Endothelial cell of umbilical vein (primary cell): ENCODE measurements at regions not wholly inside any gene's neighbourhood (a gene's known extent, or its start where the extent isn't known, plus 50 kb on each side); places are given as distances from the start of the nearest gene placed in this dataset.

Experiments used
- BruUV-seq: library from RNA; stranded (reverse); fragments of 400-500 nt; replicated peaks from 2 replicates; lab custom pipeline; 2021; lab: Mats Ljungman, UMichigan
- CTCF ChIA-PET: fragments of 300-600, 350-600 bp; sonication (Branson Sonifier 250); formaldehyde crosslinking; loops from one replicate; lab custom pipeline; 2021; ENCODE audit warnings: antibody characterized with exemption, inconsistent platforms; lab: Charles Lee
- POLR2A ChIA-PET: fragments of 300-600, 350-600 bp; sonication (Branson Sonifier 250); formaldehyde crosslinking; loops from one replicate; lab custom pipeline; 2021; ENCODE audit warnings: antibody characterized with exemption, inconsistent platforms; lab: Charles Lee
- DNase-seq: peaks from one replicate; pipeline ENCODE4 v3.0.0-alpha.2; 2011; ENCODE audit warnings: low read depth, low spot score
- FAIRE-seq: peaks from 2 replicates; lab custom pipeline; 2011; peaks lifted over from hg19 to GRCh38; lab: Jason Lieb, UNC
- H2AFZ ChIP-seq: 2 replicates; pipeline ENCODE4 v1.6.0; 2012; ENCODE audit warnings: low read depth, low read length, control low read depth, inconsistent platforms
- H3K27ac ChIP-seq: 2 replicates; pipeline ENCODE4 v1.5.1; 2011; ENCODE audit warnings: low read depth, mild to moderate bottlenecking, control low read depth, low read length, moderate library complexity; ENCODE audit not compliant: insufficient read depth
- H3K27me3 ChIP-seq, 2 experiments: 2 replicates each; pipeline versions ENCODE4 v1.6.0 to v1.6.1; 2011; ENCODE audit warnings: low read length in 2 of 2, mixed read lengths in 1 of 2; ENCODE audit not compliant: control insufficient read depth in 2 of 2, insufficient read depth in 2 of 2
- H3K36me3 ChIP-seq, 2 experiments: 2 replicates in 1 of 2; 3 replicates in 1 of 2; pipeline ENCODE4 v1.5.1; 2011; ENCODE audit warnings: low read length in 2 of 2, mild to moderate bottlenecking in 1 of 2, moderate library complexity in 1 of 2; ENCODE audit not compliant: control insufficient read depth in 2 of 2, insufficient read depth in 2 of 2; ENCODE audit errors: extremely low read depth in 1 of 2
- H3K4me1 ChIP-seq: 3 replicates; pipeline ENCODE4 v1.5.1; 2011; ENCODE audit warnings: mild to moderate bottlenecking, low read length; ENCODE audit not compliant: control insufficient read depth, insufficient read depth; ENCODE audit errors: extremely low read depth
- H3K4me2 ChIP-seq: 2 replicates; pipeline ENCODE4 v1.6.1; 2011; ENCODE audit warnings: low read length, control low read depth, mixed read lengths; ENCODE audit not compliant: insufficient read depth
- H3K4me3 ChIP-seq, 3 experiments: fragments of 200-600 bp in 1 of 3; sonication (generic), shearing (Covaris generic) in 1 of 3; replicated peaks in 1 of 3; 2 replicates each; pipeline ENCODE4 v1.5.1; 2011 to 2016; ENCODE audit warnings: control low read depth in 3 of 3, low read length in 3 of 3, mild to moderate bottlenecking in 2 of 3, inconsistent platforms in 1 of 3, low read depth in 1 of 3, moderate library complexity in 1 of 3; ENCODE audit not compliant: insufficient read depth in 1 of 3
- H3K79me2 ChIP-seq: 2 replicates; pipeline ENCODE4 v1.6.0; 2012; ENCODE audit warnings: low read length, inconsistent platforms; ENCODE audit not compliant: control insufficient read depth, insufficient read depth
- H3K9ac ChIP-seq: replicated peaks from 2 replicates; pipeline ENCODE3; 2011; ENCODE audit warnings: low read length, control low read depth; ENCODE audit not compliant: insufficient read depth; ENCODE audit errors: extremely low read depth
- H3K9me1 ChIP-seq: replicated peaks from 3 replicates; pipeline ENCODE4 v1.6.0; 2011; ENCODE audit warnings: mild to moderate bottlenecking, low read length; ENCODE audit not compliant: control insufficient read depth, insufficient read depth; ENCODE audit errors: extremely low read depth
- H3K9me3 ChIP-seq: replicated peaks from 2 replicates; pipeline ENCODE4 v1.5.1; 2012; ENCODE audit warnings: low read length, inconsistent platforms; ENCODE audit not compliant: control insufficient read depth, insufficient read depth
- H4K20me1 ChIP-seq: replicated peaks from 2 replicates; pipeline ENCODE3; 2011; ENCODE audit warnings: mild to moderate bottlenecking, low read length; ENCODE audit not compliant: control insufficient read depth, insufficient read depth; ENCODE audit errors: extremely low read depth
- EZH2 ChIP-seq: IDR thresholded peaks from 2 replicates; pipeline ENCODE4 v1.6.1; 2012; ENCODE audit warnings: borderline replicate concordance, low read depth, mild to moderate bottlenecking, moderate library complexity, low read length, inconsistent platforms; ENCODE audit not compliant: severe bottlenecking
- FOS ChIP-seq: IDR thresholded peaks from 2 replicates; pipeline ENCODE4 v1.6.1; 2011; ENCODE audit warnings: mild to moderate bottlenecking, low read length, moderate library complexity, borderline replicate concordance; ENCODE audit not compliant: insufficient read depth
- GATA2 ChIP-seq: IDR thresholded peaks from 2 replicates; pipeline ENCODE4 v1.7.0; 2011; ENCODE audit warnings: low read depth, mild to moderate bottlenecking, moderate library complexity, mixed read lengths, low read length; ENCODE audit not compliant: insufficient read length, insufficient read depth
- JUN ChIP-seq: IDR thresholded peaks from 2 replicates; pipeline ENCODE4 v1.6.1; 2011; ENCODE audit warnings: borderline replicate concordance, low read depth; ENCODE audit not compliant: insufficient read length, insufficient read depth
- MYC ChIP-seq: IDR thresholded peaks from one replicate; pipeline ENCODE4 v1.6.1; 2011; ENCODE audit warnings: mild to moderate bottlenecking, low read depth, low read length
- POLR2A ChIP-seq: IDR thresholded peaks from 2 replicates; pipeline ENCODE4 v1.6.1; 2012; ENCODE audit warnings: low read depth, mild to moderate bottlenecking, control low read depth, low read length
- POLR2AphosphoS5 ChIP-seq: IDR thresholded peaks from 2 replicates; pipeline ENCODE4 v1.6.1; 2012; ENCODE audit warnings: low read depth, mild to moderate bottlenecking, control low read depth, low read length, moderate library complexity; ENCODE audit not compliant: insufficient read depth
- dilution Hi-C: fragments of 300-500 bp; cut with MboI; formaldehyde crosslinking; loops from one replicate; pipeline ENCODE4 v1.15.0; 2019; ENCODE audit warnings: low sequenced_read_pairs; ENCODE audit not compliant: extremely low pct_ligation_motif_present
- intact Hi-C: fragments of 100-400 bp; cut with micrococcal nuclease; formaldehyde crosslinking; loops from one replicate; pipeline ENCODE4 v1.10.0; 2022
- TF ChIP-seq, protein P1 (sequence below), 2 donors: IDR thresholded peaks; 1 replicate in 1 of 2; 2 replicates in 1 of 2; pipeline ENCODE4 v1.5.1; 2011; ENCODE audit warnings: low read length in 2 of 2, mild to moderate bottlenecking in 2 of 2, moderate library complexity in 2 of 2, control low read depth in 1 of 2, inconsistent platforms in 1 of 2, low read depth in 1 of 2; ENCODE audit not compliant: insufficient read depth in 1 of 2; ENCODE audit errors: extremely low read depth in 1 of 2
- TF ChIP-seq, protein P2 (sequence below): IDR thresholded peaks from 2 replicates; pipeline ENCODE4 v1.6.1; 2011; ENCODE audit not compliant: insufficient read depth, insufficient read length

DNA sequence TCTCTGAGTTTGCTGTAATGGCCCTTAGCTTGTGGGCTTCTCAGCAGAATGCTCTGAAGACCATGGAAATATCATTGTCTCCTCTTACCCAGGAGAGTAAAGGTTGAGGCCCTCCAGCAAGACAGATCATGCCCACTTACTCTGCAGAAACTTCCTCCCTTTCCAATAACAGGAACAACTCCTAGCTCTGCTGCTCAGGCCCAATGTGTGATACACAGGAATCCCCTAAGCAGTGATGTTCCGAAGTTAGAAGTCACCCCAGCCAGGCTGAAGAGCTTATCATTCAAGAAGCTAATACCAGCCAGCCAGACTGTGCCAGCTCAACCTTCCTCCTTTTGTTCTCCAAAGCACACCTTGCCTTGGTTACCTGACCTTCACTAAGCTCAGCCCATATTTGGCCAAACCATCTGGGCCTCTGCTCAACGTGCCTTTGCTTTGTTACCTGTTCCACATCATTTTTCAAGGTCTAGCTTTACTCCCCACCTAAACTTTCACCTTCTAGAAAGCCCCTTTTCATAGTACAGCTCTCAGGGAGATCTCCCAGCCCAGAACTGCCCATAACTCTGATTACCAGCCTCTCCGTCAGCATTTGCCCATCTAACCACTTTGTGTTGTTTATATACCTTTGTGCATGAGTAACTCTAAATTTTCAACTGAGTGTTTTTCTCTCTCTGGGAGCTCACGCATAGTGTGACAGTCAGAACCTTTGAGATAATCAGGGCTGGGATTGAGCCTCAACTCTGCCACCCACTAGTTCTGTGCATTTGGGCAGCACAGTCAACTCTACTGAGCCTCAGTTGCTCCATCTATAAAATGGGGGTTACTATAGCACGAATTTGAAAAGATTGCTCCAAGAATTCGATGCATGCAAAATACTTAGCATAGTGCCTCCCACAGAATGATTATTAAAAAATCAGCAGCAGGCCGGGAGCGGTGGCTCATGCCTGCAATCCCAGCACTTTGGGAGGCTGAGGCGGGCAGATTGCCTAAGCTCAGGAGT, 107.6 kb upstream of the CPEB4 start:
- no peak overlapping the region for H3K4me2 ChIP-seq
- no peaks in the 10 kb centered on the region for H3K27me3 ChIP-seq
- H3K4me3 ChIP-seq: no peak overlapping the region
- DNase-seq (no peak), FAIRE-seq (no peak)
- intact Hi-C loops (no loop called here), dilution Hi-C loops (no loop called here)
- no TSS peak for BruUV-seq
- no peaks in the 10 kb centered on the region for H3K9me1 ChIP-seq
- no peak overlapping the region for H2AFZ ChIP-seq
- no peak overlapping the region for H3K9ac ChIP-seq
- no peak for TF ChIP-seq EZH2
- no peak for TF ChIP-seq MYC
- TF ChIP-seq JUN: no peak
- POLR2A ChIA-PET: interaction anchor here (1.0 to 1.1 kb wide), 3 partner anchors 14 to 107 kb away, joined by 3 to 4 read pairs (median 3); partner anchors contain the start of gene CPEB4
- peak overlapping the region; percentile 99 for H3K27ac ChIP-seq
- no peaks in the 10 kb centered on the region for H3K9me3 ChIP-seq
- H4K20me1 ChIP-seq: no peaks in the 10 kb centered on the region
- CTCF ChIA-PET: interaction anchor here (1.0 to 1.6 kb wide), 2 partner anchors 8 to 14 kb away, joined by 3 read pairs; no protein-coding TSS in a partner anchor
- H3K36me3 ChIP-seq: no peaks in the 10 kb centered on the region
- H3K4me1 ChIP-seq: peaks cover 34% of the 10 kb centered on the region
- H3K79me2 ChIP-seq: no peaks in the 10 kb centered on the region

DNA sequence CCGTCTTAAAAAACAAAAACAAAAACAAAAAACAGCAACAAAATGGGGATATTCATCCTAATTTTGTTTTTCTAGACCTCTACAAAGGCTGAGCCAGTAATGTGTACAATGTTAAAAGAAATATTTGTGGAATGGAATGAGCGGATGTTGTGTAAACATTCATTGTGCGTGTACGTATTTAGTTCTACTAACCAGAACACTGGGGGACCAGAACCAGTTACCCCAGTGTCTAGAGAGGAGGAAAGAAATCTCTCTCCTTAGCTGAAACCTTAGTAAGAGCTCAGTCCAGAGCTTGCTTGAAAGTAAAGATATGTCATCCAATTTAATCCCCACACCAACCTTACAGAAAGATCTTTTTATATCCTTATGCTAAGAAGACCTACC, 106.7 kb upstream of the CPEB4 start:
- Histone ChIP-seq H3K27me3 (no peaks in the 10 kb centered on the region), H3K27ac (peak overlapping the region; percentile 99), H3K9ac (peak overlapping the region; percentile 77), H3K4me3 (no peak overlapping the region), H3K9me1 (no peaks in the 10 kb centered on the region), H3K9me3 (no peaks in the 10 kb centered on the region), H4K20me1 (no peaks in the 10 kb centered on the region), H3K79me2 (no peaks in the 10 kb centered on the region), H3K4me1 (peaks cover 34% of the 10 kb centered on the region), H2AFZ (no peak overlapping the region), H3K4me2 (peak overlapping the region; percentile 72), H3K36me3 (no peaks in the 10 kb centered on the region)
- dilution Hi-C loops: no loop called here
- ChIA-PET POLR2A (interaction anchor here (1.0 to 1.1 kb wide), 2 partner anchors 15 to 106 kb away, joined by 3 read pairs; partner anchors contain the start of gene CPEB4), CTCF (interaction anchor here (1.6 kb wide), 1 partner anchor 9 kb away, joined by 3 read pairs; no protein-coding TSS in a partner anchor)
- no peak for FAIRE-seq
- TSS peak; percentile 90 for BruUV-seq
- TF ChIP-seq FOS: no peak
- TF ChIP-seq, protein P1, sequence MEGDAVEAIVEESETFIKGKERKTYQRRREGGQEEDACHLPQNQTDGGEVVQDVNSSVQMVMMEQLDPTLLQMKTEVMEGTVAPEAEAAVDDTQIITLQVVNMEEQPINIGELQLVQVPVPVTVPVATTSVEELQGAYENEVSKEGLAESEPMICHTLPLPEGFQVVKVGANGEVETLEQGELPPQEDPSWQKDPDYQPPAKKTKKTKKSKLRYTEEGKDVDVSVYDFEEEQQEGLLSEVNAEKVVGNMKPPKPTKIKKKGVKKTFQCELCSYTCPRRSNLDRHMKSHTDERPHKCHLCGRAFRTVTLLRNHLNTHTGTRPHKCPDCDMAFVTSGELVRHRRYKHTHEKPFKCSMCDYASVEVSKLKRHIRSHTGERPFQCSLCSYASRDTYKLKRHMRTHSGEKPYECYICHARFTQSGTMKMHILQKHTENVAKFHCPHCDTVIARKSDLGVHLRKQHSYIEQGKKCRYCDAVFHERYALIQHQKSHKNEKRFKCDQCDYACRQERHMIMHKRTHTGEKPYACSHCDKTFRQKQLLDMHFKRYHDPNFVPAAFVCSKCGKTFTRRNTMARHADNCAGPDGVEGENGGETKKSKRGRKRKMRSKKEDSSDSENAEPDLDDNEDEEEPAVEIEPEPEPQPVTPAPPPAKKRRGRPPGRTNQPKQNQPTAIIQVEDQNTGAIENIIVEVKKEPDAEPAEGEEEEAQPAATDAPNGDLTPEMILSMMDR (IDR thresholded peaks at IDR 0.05; ENCODE audit: extremely low read depth in 1 of 2, insufficient read depth in 1 of 2, low read depth in 1 of 2, low read length in 2 of 2): no peak
- TF ChIP-seq POLR2AphosphoS5: no peak
- TF ChIP-seq POLR2A: no peak
- TF ChIP-seq, protein P2, sequence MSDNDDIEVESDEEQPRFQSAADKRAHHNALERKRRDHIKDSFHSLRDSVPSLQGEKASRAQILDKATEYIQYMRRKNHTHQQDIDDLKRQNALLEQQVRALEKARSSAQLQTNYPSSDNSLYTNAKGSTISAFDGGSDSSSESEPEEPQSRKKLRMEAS: no peak
- no peak for TF ChIP-seq MYC
- TF ChIP-seq JUN: no peak
- no peak for TF ChIP-seq EZH2
- no peak for TF ChIP-seq GATA2
- no peak for DNase-seq
- intact Hi-C loops: no loop called here
